Panc1 (cell line): ENCODE measurements at regions not wholly inside any gene's neighbourhood (a gene's known extent, or its start where the extent isn't known, plus 50 kb on each side); places are given as distances from the start of the nearest gene placed in this dataset.

Experiments
- ATAC-seq: fragments of 200-7000 bp; cut with Tn5 transposase; 2 replicates; pipeline ENCODE4 v1.9.1; 2020; ENCODE audit warnings: mild to moderate bottlenecking, moderate library complexity
- BruUV-seq: library from RNA; stranded (reverse); fragments of 400-500 nt; replicated peaks from 2 replicates; lab custom pipeline; 2021; lab: Mats Ljungman, UMichigan
- CTCF ChIA-PET: fragments of 300-600 bp; sonication (Branson Sonifier 250); formaldehyde crosslinking; loops from one replicate; lab custom pipeline; 2022; ENCODE audit warnings: antibody characterized with exemption; lab: Charles Lee
- POLR2A ChIA-PET: fragments of 300-600 bp; sonication (Branson Sonifier 250); formaldehyde crosslinking; loops from one replicate; lab custom pipeline; 2022; ENCODE audit warnings: antibody characterized with exemption; lab: Charles Lee
- DNase-seq: peaks from one replicate; pipeline ENCODE4 v3.0.0-alpha.2; 2010; ENCODE audit warnings: low read depth, low spot score
- H3K27ac ChIP-seq: 2 replicates; pipeline ENCODE4 v1.5.1; 2011; ENCODE audit warnings: mild to moderate bottlenecking, low read length, inconsistent platforms
- H3K27me3 ChIP-seq: fragments of 200-500 bp; sonication (Bioruptor generic); 2 replicates; pipeline ENCODE4 v1.6.0; 2014; ENCODE audit warnings: low read length, inconsistent platforms; ENCODE audit not compliant: control insufficient read depth, insufficient read depth
- H3K36me3 ChIP-seq: fragments of 200-500 bp; sonication (Bioruptor generic); 2 replicates; pipeline ENCODE4 v1.5.1; 2014; ENCODE audit warnings: inconsistent platforms, mild to moderate bottlenecking, low read length, moderate library complexity; ENCODE audit not compliant: control insufficient read depth, insufficient read depth
- H3K4me1 ChIP-seq: 2 replicates; pipeline ENCODE4 v1.5.1; 2011; ENCODE audit warnings: inconsistent platforms, mild to moderate bottlenecking, low read length, moderate library complexity; ENCODE audit not compliant: control insufficient read depth, insufficient read depth
- H3K4me3 ChIP-seq, 2 experiments: 2 replicates each; pipeline ENCODE4 v1.5.1; 2011 to 2012; ENCODE audit warnings: low read depth in 2 of 2, low read length in 2 of 2, mild to moderate bottlenecking in 2 of 2, inconsistent platforms in 1 of 2, moderate library complexity in 1 of 2
- H3K9me3 ChIP-seq: fragments of 200-500 bp; sonication (Bioruptor generic); 2 replicates; pipeline ENCODE4 v1.5.1; 2014; ENCODE audit warnings: low read depth, mild to moderate bottlenecking, inconsistent platforms, low read length, moderate library complexity; ENCODE audit not compliant: control insufficient read depth, insufficient read depth
- CTCF ChIP-seq: fragments of 450-650 bp; IDR thresholded peaks from 2 replicates; pipeline ENCODE4 v1.5.1; 2017; ENCODE audit warnings: mild to moderate bottlenecking
- POLR2AphosphoS5 ChIP-seq: IDR thresholded peaks from 2 replicates; pipeline ENCODE4 v1.6.1; 2012; ENCODE audit warnings: mild to moderate bottlenecking, low read depth, low read length, moderate library complexity
- SIN3A ChIP-seq: IDR thresholded peaks from 2 replicates; pipeline ENCODE4 v1.6.1; 2012; ENCODE audit warnings: low read depth, mild to moderate bottlenecking, low read length, moderate library complexity, borderline replicate concordance; ENCODE audit not compliant: insufficient read depth
- TCF7L2 ChIP-seq: IDR thresholded peaks from 2 replicates; pipeline ENCODE4 v1.6.1; 2011; ENCODE audit warnings: mild to moderate bottlenecking, low read depth, low read length, inconsistent platforms
- in situ Hi-C: cut with HindIII; loops from 2 replicates; pipeline ENCODE4 v1.10.0; 2016; ENCODE audit warnings: low sequenced_read_pairs, low pct_unique_long_range_greater_than_20kb
- intact Hi-C: fragments of 100-400 bp; cut with micrococcal nuclease; formaldehyde crosslinking; loops from one replicate; pipeline ENCODE4 v1.10.0; 2022; ENCODE audit not compliant: unreplicated experiment
- TF ChIP-seq, protein P1 (sequence below), 2 experiments: IDR thresholded peaks; 2 replicates each; pipeline ENCODE4 v1.6.1; 2011 to 2012; ENCODE audit warnings: low read depth in 2 of 2, control low read depth in 1 of 2, low read length in 1 of 2, mild to moderate bottlenecking in 1 of 2, moderate library complexity in 1 of 2; ENCODE audit not compliant: insufficient read depth in 1 of 2

- no peaks in the 10 kb centered on the region for H3K4me1 ChIP-seq
- no peak overlapping the region for H3K27ac ChIP-seq
- no peaks in the 10 kb centered on the region for H3K36me3 ChIP-seq
- BruUV-seq: no TSS peak
- ChIA-PET POLR2A (no interaction called here), CTCF (no interaction called here)
- no peak overlapping the region for H3K4me3 ChIP-seq
- no peaks in the 10 kb centered on the region for H3K27me3 ChIP-seq
- intact Hi-C loops (no loop called here), in situ Hi-C loops (no loop called here)
- ATAC-seq (no peak), DNase-seq (no peak)
- TF ChIP-seq, protein P1, sequence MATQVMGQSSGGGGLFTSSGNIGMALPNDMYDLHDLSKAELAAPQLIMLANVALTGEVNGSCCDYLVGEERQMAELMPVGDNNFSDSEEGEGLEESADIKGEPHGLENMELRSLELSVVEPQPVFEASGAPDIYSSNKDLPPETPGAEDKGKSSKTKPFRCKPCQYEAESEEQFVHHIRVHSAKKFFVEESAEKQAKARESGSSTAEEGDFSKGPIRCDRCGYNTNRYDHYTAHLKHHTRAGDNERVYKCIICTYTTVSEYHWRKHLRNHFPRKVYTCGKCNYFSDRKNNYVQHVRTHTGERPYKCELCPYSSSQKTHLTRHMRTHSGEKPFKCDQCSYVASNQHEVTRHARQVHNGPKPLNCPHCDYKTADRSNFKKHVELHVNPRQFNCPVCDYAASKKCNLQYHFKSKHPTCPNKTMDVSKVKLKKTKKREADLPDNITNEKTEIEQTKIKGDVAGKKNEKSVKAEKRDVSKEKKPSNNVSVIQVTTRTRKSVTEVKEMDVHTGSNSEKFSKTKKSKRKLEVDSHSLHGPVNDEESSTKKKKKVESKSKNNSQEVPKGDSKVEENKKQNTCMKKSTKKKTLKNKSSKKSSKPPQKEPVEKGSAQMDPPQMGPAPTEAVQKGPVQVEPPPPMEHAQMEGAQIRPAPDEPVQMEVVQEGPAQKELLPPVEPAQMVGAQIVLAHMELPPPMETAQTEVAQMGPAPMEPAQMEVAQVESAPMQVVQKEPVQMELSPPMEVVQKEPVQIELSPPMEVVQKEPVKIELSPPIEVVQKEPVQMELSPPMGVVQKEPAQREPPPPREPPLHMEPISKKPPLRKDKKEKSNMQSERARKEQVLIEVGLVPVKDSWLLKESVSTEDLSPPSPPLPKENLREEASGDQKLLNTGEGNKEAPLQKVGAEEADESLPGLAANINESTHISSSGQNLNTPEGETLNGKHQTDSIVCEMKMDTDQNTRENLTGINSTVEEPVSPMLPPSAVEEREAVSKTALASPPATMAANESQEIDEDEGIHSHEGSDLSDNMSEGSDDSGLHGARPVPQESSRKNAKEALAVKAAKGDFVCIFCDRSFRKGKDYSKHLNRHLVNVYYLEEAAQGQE (IDR thresholded peaks at IDR 0.05; ENCODE audit: insufficient read depth in 1 of 2, low read depth in 2 of 2, low read length in 1 of 2): no peak
- TF ChIP-seq POLR2AphosphoS5 (no peak), SIN3A (no peak), TCF7L2 (no peak), CTCF (no peak)
- H3K9me3 ChIP-seq: no peaks in the 10 kb centered on the region
Observed at GRCh38 chr3:150202711-150203110, 205.4 kb upstream of the TSC22D2 start.

- intact Hi-C loops: no loop called here
- no peak for DNase-seq
- no peaks in the 10 kb centered on the region for H3K27me3 ChIP-seq
- BruUV-seq: no TSS peak
- TF ChIP-seq, protein P1 (IDR thresholded peaks at IDR 0.05; ENCODE audit: insufficient read depth in 1 of 2, low read depth in 2 of 2, low read length in 1 of 2): no peak
- TF ChIP-seq TCF7L2 (no peak), POLR2AphosphoS5 (no peak), SIN3A (no peak), CTCF (no peak)
- H3K4me3 ChIP-seq: no peak overlapping the region
- H3K27ac ChIP-seq: no peak overlapping the region
- ChIA-PET POLR2A (no interaction called here), CTCF (no interaction called here)
- no peaks in the 10 kb centered on the region for H3K4me1 ChIP-seq
- H3K36me3 ChIP-seq: no peaks in the 10 kb centered on the region
- H3K9me3 ChIP-seq: 0 out of 2 replicates have a peak, but pooled peaks cover under 1% of the 10 kb centered on the region
- no peak for ATAC-seq
- in situ Hi-C loops: no loop called here
Observed at GRCh38 chr3:150194957-150195356, 213.1 kb upstream of the TSC22D2 start.
